ENCODE measurements at regions not wholly inside any gene's neighbourhood (a gene's known extent, or its start where the extent isn't known, plus 50 kb on each side); places are given as distances from the start of the nearest gene placed in this dataset.

DNA sequence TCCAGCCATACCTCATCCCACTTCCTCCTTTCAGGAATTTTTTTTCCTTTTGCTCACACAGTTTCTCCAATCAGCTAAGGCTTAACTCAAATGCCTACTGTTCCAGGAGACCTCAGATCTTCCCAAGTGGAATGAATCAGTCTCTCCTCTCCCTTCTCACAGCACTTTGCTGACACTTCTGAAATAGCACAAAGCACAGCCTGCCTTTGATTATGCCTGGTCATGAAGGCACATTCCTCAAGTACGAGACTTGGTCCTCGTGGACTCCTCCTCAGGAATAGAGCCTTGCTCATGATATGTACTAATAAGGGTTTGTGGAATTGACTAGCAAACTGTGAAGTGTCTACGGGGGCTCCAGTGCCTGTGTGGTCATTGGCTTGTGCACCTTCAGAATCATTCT lies 176.7 kb upstream of the TENM4 start:
- ChIA-PET CTCF (no interaction called here), POLR2A (ENCODE audit: unreplicated experiment) (no interaction called here)
- no peaks in the 10 kb centered on the region for H3K9me3 ChIP-seq (ENCODE audit: control insufficient read depth, insufficient read depth, low read length)
- H3K27ac ChIP-seq (ENCODE audit: insufficient read depth, low read length) = no peak overlapping the region
- intact Hi-C loops (cut with micrococcal nuclease) (no loop called here), dilution Hi-C loops (cut with HindIII; ENCODE audit: low sequenced_read_pairs, unreplicated experiment) (no loop called here), in situ Hi-C loops (cut with MboI; ENCODE audit: low sequenced_read_pairs) (no loop called here)
- H2BK120ac ChIP-seq (ENCODE audit: low read depth, low read length) = no peak overlapping the region
- ATAC-seq (ENCODE audit: low read depth) (no peak), DNase-seq (no peak)
- no peaks in the 10 kb centered on the region for H3K4me1 ChIP-seq (ENCODE audit: control insufficient read depth, insufficient read depth, low read length)
- no peaks in the 10 kb centered on the region for H3K9me1 ChIP-seq (ENCODE audit: insufficient read depth, low read length)
- H3K4ac ChIP-seq (ENCODE audit: low read depth, low read length) = no peak overlapping the region
- H3K4me3 ChIP-seq (ENCODE audit: insufficient read depth, low read depth, low read length) = no peak overlapping the region
- H3K14ac ChIP-seq (replicated peaks; ENCODE audit: low read depth, low read length) = no peak overlapping the region
- no peak overlapping the region for H3K56ac ChIP-seq (ENCODE audit: extremely low read depth, insufficient read depth, low read length)
- no peak overlapping the region for H2AK9ac ChIP-seq (replicated peaks; ENCODE audit: low read depth, low read length, poor library complexity)
- no peak overlapping the region for H3K9ac ChIP-seq (ENCODE audit: low read depth, low read length)
- no peak overlapping the region for H3K4me2 ChIP-seq (ENCODE audit: low read depth, low read length)
- H2BK5ac ChIP-seq (ENCODE audit: low read depth, low read length, poor library complexity, severe bottlenecking) = no peak overlapping the region
- H2BK20ac ChIP-seq (ENCODE audit: low read depth, low read length) = no peak overlapping the region
- H2AFZ ChIP-seq (replicated peaks; ENCODE audit: low read length, poor library complexity) = peak overlapping the region; percentile 6
- no peaks in the 10 kb centered on the region for H4K20me1 ChIP-seq (ENCODE audit: insufficient read depth, low read length)
- WGBS, 2 experiments (ENCODE audit: extremely low coverage in 2 of 2, insufficient read length in 1 of 2) = no CpG with 5 or more reads among the region's 3 CpGs
- H4K91ac ChIP-seq (ENCODE audit: insufficient read depth, low read depth, low read length) = no peak overlapping the region
- no peaks in the 10 kb centered on the region for H3K79me1 ChIP-seq (ENCODE audit: low read depth in 1 of 2, low read length in 2 of 2)
- TF ChIP-seq SMC3 (IDR thresholded peaks at IDR 0.05; ENCODE audit: low read depth, low read length) (no peak), POLR2A (IDR thresholded peaks at IDR 0.05; ENCODE audit: low read depth, low read length) (no peak), FOS (IDR thresholded peaks at IDR 0.05; ENCODE audit: low read depth, low read length) (no peak), MAFK (IDR thresholded peaks at IDR 0.05; ENCODE audit: low read depth, low read length) (no peak), BHLHE40 (IDR thresholded peaks at IDR 0.05; ENCODE audit: low read depth, low read length) (no peak), CHD1 (IDR thresholded peaks at IDR 0.05; ENCODE audit: low read depth, low read length) (no peak), MAZ (IDR thresholded peaks at IDR 0.05; ENCODE audit: borderline replicate concordance, low read depth, low read length) (no peak), RCOR1 (IDR thresholded peaks at IDR 0.05; ENCODE audit: insufficient replicate concordance, low read length) (no peak), MXI1 (IDR thresholded peaks at IDR 0.05; ENCODE audit: borderline replicate concordance, low read depth, low read length) (no peak), RFX5 (IDR thresholded peaks at IDR 0.05; ENCODE audit: low read depth, low read length) (no peak), RAD21 (IDR thresholded peaks at IDR 0.05; ENCODE audit: low read length) (no peak), CEBPB (IDR thresholded peaks at IDR 0.05; ENCODE audit: low read depth, low read length) (no peak), NFE2L2 (IDR thresholded peaks at IDR 0.05; ENCODE audit: low read depth, low read length) (no peak)
- TF ChIP-seq, protein P1, sequence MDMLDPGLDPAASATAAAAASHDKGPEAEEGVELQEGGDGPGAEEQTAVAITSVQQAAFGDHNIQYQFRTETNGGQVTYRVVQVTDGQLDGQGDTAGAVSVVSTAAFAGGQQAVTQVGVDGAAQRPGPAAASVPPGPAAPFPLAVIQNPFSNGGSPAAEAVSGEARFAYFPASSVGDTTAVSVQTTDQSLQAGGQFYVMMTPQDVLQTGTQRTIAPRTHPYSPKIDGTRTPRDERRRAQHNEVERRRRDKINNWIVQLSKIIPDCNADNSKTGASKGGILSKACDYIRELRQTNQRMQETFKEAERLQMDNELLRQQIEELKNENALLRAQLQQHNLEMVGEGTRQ (IDR thresholded peaks at IDR 0.05; ENCODE audit: low read depth, low read length) = no peak
- TF ChIP-seq, protein P2, sequence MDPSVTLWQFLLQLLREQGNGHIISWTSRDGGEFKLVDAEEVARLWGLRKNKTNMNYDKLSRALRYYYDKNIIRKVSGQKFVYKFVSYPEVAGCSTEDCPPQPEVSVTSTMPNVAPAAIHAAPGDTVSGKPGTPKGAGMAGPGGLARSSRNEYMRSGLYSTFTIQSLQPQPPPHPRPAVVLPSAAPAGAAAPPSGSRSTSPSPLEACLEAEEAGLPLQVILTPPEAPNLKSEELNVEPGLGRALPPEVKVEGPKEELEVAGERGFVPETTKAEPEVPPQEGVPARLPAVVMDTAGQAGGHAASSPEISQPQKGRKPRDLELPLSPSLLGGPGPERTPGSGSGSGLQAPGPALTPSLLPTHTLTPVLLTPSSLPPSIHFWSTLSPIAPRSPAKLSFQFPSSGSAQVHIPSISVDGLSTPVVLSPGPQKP (IDR thresholded peaks at IDR 0.05; ENCODE audit: borderline replicate concordance, low read depth, low read length) = no peak
- TF ChIP-seq, protein P3, sequence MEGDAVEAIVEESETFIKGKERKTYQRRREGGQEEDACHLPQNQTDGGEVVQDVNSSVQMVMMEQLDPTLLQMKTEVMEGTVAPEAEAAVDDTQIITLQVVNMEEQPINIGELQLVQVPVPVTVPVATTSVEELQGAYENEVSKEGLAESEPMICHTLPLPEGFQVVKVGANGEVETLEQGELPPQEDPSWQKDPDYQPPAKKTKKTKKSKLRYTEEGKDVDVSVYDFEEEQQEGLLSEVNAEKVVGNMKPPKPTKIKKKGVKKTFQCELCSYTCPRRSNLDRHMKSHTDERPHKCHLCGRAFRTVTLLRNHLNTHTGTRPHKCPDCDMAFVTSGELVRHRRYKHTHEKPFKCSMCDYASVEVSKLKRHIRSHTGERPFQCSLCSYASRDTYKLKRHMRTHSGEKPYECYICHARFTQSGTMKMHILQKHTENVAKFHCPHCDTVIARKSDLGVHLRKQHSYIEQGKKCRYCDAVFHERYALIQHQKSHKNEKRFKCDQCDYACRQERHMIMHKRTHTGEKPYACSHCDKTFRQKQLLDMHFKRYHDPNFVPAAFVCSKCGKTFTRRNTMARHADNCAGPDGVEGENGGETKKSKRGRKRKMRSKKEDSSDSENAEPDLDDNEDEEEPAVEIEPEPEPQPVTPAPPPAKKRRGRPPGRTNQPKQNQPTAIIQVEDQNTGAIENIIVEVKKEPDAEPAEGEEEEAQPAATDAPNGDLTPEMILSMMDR (conservative IDR thresholded peaks at IDR 0.05; ENCODE audit: low read depth, low read length) = no peak
- H3K36me3 ChIP-seq (ENCODE audit: control insufficient read depth, insufficient read depth, low read length) = no peaks in the 10 kb centered on the region
- H4K8ac ChIP-seq (ENCODE audit: low read depth in 2 of 2, low read length in 2 of 2) = no peak overlapping the region
- no peak overlapping the region for H4K5ac ChIP-seq (ENCODE audit: low read depth, low read length)
- no peak overlapping the region for H2AK5ac ChIP-seq (ENCODE audit: low read depth, low read length)
- H2BK15ac ChIP-seq (ENCODE audit: low read depth, low read length) = no peak overlapping the region
- no peak overlapping the region for H3K18ac ChIP-seq (ENCODE audit: low read depth, low read length)
- H3K27me3 ChIP-seq (ENCODE audit: control insufficient read depth, insufficient read depth, low read length) = 0 out of 2 replicates have a peak, but pooled peaks cover 1% of the 10 kb centered on the region
- BruUV-seq (replicated peaks) = no TSS peak
- H3K23ac ChIP-seq (ENCODE audit: low read depth, low read length) = no peak overlapping the region
